GM23248 (cell line): ENCODE measurements at regions not wholly inside any gene's neighbourhood (a gene's known extent, or its start where the extent isn't known, plus 50 kb on each side); places are given as distances from the start of the nearest gene placed in this dataset.

Experiments used
- EZH2 ChIP-seq: fragments of 200-600 bp; sonication (generic); IDR thresholded peaks from 2 replicates; pipeline ENCODE4 v1.6.1; 2018; ENCODE audit warnings: antibody characterized with exemption, mild to moderate bottlenecking; ENCODE audit not compliant: insufficient read depth, poor library complexity, severe bottlenecking
- EZH2phosphoT487 ChIP-seq: fragments of 200-600 bp; sonication (generic); IDR thresholded peaks from 2 replicates; pipeline ENCODE4 v1.6.1; 2018; ENCODE audit warnings: antibody characterized with exemption, moderate library complexity, mild to moderate bottlenecking, low read depth; ENCODE audit not compliant: insufficient read depth

- TF ChIP-seq EZH2 (no peak), EZH2phosphoT487 (no peak)
Observed at GRCh38 chr5:99865159-99865558, 670.0 kb upstream of the FAM174A start.
